ENCODE measurements at regions not wholly inside any gene's neighbourhood (a gene's known extent, or its start where the extent isn't known, plus 50 kb on each side); places are given as distances from the start of the nearest gene placed in this dataset.
A peak's percentile ranks its signal among the peaks of the same experiment; 100 is the strongest.

GRCh38 chr21:39016740-39017315, 166.4 kb downstream of the PSMG1 start:
- TF ChIP-seq POLR2AphosphoS5 (IDR thresholded peaks at IDR 0.05; ENCODE audit: low read depth) (peak; percentile 62), REST (IDR thresholded peaks at IDR 0.05; ENCODE audit: insufficient replicate concordance, low read depth) (no peak), GABPA (IDR thresholded peaks at IDR 0.05; ENCODE audit: low read depth) (no peak), CTCF (IDR thresholded peaks at IDR 0.05; ENCODE audit: insufficient read depth, low read length) (no peak), SPI1 (IDR thresholded peaks at IDR 0.05; ENCODE audit: borderline replicate concordance, low read depth) (peak; percentile 96)
- DNase-seq (ENCODE audit: low read depth in 1 of 2, low spot score in 1 of 2): peak; percentile 87 to 92
- Histone ChIP-seq H3K27ac (replicated peaks) (peak overlapping the region; percentile 89), H3K4me3 (replicated peaks; ENCODE audit: insufficient read depth, low read length) (no peak overlapping the region), H3K27me3 (ENCODE audit: insufficient read depth, poor library complexity, severe bottlenecking) (no peaks in the 10 kb centered on the region)

- no peak for DNase-seq (ENCODE audit: low read depth in 1 of 2, low spot score in 1 of 2)
- H3K27me3 ChIP-seq (ENCODE audit: insufficient read depth, poor library complexity, severe bottlenecking): no peaks in the 10 kb centered on the region
- H3K4me3 ChIP-seq (replicated peaks; ENCODE audit: insufficient read depth, low read length): no peak overlapping the region
- H3K27ac ChIP-seq (replicated peaks): peak overlapping the region; percentile 89
- TF ChIP-seq CTCF (IDR thresholded peaks at IDR 0.05; ENCODE audit: insufficient read depth, low read length) (no peak), GABPA (IDR thresholded peaks at IDR 0.05; ENCODE audit: low read depth) (no peak), SPI1 (IDR thresholded peaks at IDR 0.05; ENCODE audit: borderline replicate concordance, low read depth) (no peak), REST (IDR thresholded peaks at IDR 0.05; ENCODE audit: insufficient replicate concordance, low read depth) (no peak), POLR2AphosphoS5 (IDR thresholded peaks at IDR 0.05; ENCODE audit: low read depth) (no peak)
These were observed 168.5 kb downstream of the PSMG1 start for GRCh38 chr21:39014747-39015146.

- TF ChIP-seq CTCF (IDR thresholded peaks at IDR 0.05; ENCODE audit: insufficient read depth, low read length): no peak
- no peak for TF ChIP-seq SPI1 (IDR thresholded peaks at IDR 0.05; ENCODE audit: borderline replicate concordance, low read depth)
- TF ChIP-seq REST (IDR thresholded peaks at IDR 0.05; ENCODE audit: insufficient replicate concordance, low read depth): no peak
- TF ChIP-seq GABPA (IDR thresholded peaks at IDR 0.05; ENCODE audit: low read depth): no peak
- TF ChIP-seq POLR2AphosphoS5 (IDR thresholded peaks at IDR 0.05; ENCODE audit: low read depth): no peak
- Histone ChIP-seq H3K4me3 (replicated peaks; ENCODE audit: insufficient read depth, low read length) (no peak overlapping the region), H3K27ac (replicated peaks) (no peak overlapping the region), H3K27me3 (ENCODE audit: insufficient read depth, poor library complexity, severe bottlenecking) (no peaks in the 10 kb centered on the region)
- no peak for DNase-seq (ENCODE audit: low read depth in 1 of 2, low spot score in 1 of 2)
These were observed 170.7 kb downstream of the PSMG1 start for GRCh38 chr21:39012326-39013230.

Measured in HL-60 (cell line).